MM.1S (cell line): ENCODE measurements at regions not wholly inside any gene's neighbourhood (a gene's known extent, or its start where the extent isn't known, plus 50 kb on each side); places are given as distances from the start of the nearest gene placed in this dataset.

ENCODE experiments used
- EZH2 ChIP-seq: fragments of 300-600 bp; sonication (generic); optimal IDR thresholded peaks from 2 replicates; pipeline ENCODE3; 2017; ENCODE audit warnings: low read depth, mild to moderate bottlenecking, antibody characterized with exemption, low read length, mixed read lengths
- TF ChIP-seq, protein P1 (sequence below): fragments of 300-600 bp; sonication (generic); IDR thresholded peaks from 2 replicates; pipeline ENCODE4 v1.5.1; 2016; ENCODE audit warnings: antibody characterized with exemption, low read length, mixed read lengths

DNA sequence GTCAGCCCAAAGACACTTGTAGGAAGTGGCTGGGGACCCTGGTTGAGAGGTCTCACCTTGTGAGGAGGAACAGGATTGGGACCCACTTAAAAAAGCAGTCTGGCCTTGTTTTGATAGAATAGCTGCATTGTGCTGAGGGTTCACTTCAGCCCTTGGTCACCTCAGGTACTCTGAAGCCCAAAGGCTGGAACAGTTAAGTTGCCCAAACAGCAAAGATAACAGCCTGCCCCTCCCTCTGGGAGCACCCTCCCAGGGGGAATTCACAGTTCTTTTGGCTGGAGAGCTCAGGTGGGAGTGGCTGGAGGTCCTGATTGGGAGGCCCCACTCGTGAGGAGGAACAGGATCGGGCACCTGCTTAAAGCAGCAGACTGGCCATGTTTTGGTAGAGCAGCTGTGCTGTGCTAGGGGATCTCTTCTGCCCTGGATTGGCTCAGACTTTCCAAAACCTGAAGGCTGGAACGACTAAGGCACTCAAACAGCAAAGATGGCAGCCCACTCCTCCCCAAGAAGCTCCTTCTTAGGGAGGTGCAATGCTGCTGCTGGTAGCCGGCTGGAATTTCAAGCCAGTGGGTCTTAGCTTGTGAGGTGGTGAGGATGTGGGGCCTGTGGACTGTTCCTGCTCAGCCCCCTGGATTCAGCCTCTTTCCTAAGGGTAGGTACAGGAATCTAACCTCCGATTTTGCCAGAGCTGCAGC, 143.8 kb upstream of the SLC38A2 start:
- TF ChIP-seq EZH2: no peak
- TF ChIP-seq, protein P1, sequence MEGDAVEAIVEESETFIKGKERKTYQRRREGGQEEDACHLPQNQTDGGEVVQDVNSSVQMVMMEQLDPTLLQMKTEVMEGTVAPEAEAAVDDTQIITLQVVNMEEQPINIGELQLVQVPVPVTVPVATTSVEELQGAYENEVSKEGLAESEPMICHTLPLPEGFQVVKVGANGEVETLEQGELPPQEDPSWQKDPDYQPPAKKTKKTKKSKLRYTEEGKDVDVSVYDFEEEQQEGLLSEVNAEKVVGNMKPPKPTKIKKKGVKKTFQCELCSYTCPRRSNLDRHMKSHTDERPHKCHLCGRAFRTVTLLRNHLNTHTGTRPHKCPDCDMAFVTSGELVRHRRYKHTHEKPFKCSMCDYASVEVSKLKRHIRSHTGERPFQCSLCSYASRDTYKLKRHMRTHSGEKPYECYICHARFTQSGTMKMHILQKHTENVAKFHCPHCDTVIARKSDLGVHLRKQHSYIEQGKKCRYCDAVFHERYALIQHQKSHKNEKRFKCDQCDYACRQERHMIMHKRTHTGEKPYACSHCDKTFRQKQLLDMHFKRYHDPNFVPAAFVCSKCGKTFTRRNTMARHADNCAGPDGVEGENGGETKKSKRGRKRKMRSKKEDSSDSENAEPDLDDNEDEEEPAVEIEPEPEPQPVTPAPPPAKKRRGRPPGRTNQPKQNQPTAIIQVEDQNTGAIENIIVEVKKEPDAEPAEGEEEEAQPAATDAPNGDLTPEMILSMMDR: no peak
